Right lung (tissue), 2 donors: ENCODE measurements at regions not wholly inside any gene's neighbourhood (a gene's known extent, or its start where the extent isn't known, plus 50 kb on each side); places are given as distances from the start of the nearest gene placed in this dataset.
A peak's percentile ranks its signal among the peaks of the same experiment; 100 is the strongest.

ENCODE experiments used
- DNase-seq, 2 donors: peaks; one replicate each; pipeline ENCODE4 v3.0.0-alpha.2; 2013

DNA sequence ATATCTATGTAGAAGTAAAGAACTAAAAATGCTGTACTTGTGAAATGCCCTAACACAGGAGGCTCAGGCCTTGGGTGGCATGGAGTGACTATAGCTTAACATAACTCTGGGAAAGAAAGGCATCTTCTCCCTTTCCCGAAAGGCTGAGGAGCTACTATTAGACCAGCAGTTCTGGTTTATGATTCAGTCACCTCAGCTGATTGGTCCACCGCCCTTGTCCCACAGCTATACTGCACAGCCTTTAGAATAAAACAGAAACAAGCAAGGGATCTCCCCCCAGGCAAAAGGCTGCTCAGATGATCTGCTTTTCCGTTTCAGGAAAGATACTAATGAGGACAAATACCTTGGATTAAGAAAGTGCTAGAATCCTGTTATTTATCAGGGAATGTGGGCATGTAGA lies 171.3 kb downstream of the SNCA start:
- DNase-seq: no peak

- no peak for DNase-seq
These were observed 172.4 kb downstream of the SNCA start for GRCh38 chr4:89664521-89664920.

DNA sequence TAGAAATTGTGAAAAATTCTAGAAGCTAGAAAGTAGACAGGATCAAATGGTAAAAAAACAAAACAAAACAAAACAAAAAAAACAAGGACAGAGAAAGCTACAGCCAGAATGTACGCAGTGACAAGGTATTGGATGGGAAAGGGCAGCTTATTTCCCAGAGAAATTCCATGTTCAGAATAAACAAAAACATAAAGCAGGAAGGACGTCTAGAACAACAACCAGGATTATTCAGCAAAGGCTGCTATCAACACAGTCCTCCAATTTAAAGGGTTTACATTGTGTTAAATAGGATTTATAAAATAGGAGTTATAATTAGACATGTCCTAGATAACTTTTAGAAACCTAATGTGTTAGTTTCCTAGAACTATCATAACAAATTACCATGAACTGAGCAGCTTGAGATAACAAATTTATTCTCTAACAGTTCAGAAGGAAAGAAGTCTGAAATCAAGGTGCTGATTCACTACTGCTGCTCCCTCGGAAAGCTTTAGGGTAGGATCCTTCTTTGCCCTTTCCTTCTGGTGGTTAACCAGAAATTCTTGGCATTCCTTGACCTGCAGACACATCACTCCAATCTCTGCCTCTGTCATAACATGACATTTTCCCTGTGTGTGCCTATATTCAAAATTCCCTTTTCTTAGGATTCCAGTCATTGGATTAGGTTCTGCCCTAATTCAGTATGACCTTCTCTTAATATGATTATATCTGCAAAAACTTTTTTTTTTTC lies 175.6 kb downstream of the SNCA start:
- DNase-seq: no peak

DNA sequence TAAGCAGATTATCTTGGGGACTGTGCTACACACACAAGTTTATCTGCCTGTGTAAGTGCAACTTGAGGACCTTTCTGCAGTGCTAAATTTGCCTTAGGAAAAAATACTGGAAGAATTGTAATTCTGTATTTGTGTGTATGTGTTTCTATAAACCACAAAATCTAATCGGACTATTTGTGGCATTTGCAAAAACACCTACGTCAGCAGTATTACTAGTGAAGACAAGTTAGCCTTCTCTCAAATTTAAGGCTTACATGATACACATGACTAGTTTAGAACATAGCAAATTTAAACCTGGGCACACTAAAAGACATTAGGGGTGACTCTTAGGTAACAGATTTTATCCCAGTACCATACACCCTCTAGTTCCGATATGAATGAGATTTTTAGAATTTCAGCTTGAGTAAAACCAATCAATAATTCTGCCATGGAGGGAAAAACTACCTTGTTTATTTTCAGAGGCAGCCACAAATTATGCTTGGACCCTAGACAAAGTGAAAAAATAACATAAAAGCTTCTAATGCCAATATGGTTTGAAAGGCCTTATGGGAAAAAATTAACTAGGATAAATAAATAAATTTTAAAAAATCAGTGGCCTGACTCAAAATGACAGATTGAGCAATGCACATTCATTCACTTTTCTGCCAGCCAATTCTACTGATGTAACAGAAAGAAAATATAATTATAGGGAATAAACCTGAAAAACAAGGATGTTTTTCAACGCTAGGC lies 176.4 kb downstream of the SNCA start:
- no peak for DNase-seq

- no peak for DNase-seq
These were observed 178.3 kb downstream of the SNCA start for GRCh38 chr4:89658701-89659024.

DNA sequence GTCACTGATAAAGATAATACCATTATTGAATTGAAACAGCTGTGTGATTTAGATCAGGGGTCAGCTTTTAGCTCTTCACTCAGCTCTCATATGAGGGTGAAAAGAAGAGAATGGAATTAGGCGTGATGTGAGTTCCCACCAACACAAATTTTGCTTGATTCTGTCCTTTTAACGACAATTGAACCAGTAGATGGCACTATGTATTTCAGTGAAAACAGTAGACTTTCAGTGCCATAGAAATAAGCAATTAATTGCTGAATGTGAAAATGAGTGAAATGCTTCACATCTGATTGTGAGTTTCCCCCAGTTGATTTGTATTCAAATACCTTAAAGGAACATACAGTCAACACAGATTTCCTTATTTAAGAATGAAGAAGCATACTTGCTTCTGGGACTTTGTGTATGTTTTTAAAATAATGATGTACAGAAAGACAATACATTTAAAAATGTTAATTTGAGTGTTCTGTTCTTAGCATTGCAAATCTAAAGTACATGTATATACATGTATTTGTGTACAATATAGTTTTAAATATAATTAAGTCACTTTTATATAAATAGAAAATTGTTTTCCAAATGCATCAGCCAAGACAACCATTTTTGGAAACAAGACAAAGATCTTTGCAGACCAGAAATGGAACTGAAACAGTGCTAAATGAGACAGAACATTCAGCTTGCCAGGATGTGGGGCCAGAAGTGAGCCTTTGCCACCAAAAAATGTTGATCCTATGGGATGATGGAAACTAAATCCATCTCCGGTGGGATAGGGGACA lies 178.8 kb downstream of the SNCA start:
- peak in 1 of 2 donors; percentile 25 for DNase-seq

- no peak for DNase-seq
These were observed 183.9 kb downstream of the SNCA start for GRCh38 chr4:89653012-89653411.

GRCh38 chr4:89645482-89645881 lies 191.5 kb downstream of the SNCA start:
- no peak for DNase-seq

- DNase-seq: no peak
These were observed 195.6 kb downstream of the SNCA start for GRCh38 chr4:89641367-89641687.

DNA sequence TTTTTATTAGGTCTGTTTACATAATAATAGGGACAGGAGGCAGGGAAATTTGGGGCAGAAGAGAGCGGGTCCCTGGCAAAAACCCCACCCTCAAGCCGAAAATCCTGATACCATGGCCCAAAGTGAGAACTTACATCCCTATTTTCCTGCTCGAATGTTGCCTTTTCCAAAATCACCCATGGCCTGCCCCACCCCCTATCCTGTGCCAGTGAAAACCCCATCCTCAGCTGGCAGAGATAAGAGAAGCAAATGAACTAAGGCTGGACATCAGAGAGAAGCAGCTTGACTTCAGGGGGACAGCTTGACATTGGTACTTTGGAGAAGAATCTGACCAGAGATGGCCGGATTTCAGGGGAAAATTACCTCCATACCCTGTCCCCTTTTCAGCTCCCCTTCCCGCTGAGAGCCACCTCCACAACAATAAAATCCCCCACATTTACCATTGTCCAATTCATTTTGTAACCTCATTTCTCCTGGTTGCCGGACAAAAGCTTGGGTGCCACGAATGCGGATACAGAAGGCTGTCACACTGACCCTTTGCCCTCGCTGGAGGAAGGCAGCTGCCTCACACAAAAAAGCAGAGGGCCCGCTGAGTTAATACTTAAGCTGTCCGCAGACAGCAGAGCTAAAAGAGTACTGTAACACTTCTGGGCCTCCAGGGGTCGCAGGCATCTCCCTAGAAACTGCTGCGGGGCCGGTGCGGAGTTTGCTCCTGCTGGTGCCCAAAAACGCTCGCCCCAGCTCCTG lies 196.2 kb downstream of the SNCA start:
- peak; percentile 14 to 19 for DNase-seq

- DNase-seq: no peak
These were observed 197.6 kb downstream of the SNCA start for GRCh38 chr4:89639395-89639794.

DNA sequence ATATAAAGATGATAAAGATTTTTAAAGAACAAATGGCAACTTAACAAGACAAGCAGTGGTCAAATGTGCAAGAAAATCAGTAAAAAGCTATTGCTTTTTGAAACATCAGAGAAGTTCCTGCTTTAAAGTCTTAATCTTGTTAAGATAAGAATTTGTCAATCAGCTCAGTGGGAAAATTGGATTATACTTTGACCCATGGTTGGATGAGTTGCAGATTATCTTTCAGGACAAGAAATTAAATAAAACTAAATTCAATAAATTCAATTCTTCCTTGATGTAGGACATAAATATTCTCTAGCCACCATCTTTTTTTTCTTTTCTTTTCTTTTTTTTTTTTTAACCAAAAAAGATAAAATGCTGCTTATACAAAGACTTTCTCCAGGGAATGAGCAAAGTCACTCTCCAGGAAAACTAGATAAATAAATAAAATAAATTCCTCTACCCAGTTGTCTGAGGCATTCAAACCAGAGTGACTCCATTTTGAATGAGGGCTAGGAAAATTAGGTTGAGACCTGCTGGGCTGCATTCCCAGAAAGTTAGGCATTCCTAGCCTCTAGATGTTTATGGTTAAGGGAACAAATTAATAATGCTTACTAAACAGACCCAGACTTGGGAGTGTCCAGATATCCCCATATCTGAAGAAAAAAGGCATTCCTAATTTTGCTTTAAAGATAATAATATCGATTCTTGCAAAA lies 211.2 kb downstream of the SNCA start:
- no peak for DNase-seq

GRCh38 chr4:89619206-89619962 lies 217.6 kb downstream of the SNCA start:
- DNase-seq: no peak

DNA sequence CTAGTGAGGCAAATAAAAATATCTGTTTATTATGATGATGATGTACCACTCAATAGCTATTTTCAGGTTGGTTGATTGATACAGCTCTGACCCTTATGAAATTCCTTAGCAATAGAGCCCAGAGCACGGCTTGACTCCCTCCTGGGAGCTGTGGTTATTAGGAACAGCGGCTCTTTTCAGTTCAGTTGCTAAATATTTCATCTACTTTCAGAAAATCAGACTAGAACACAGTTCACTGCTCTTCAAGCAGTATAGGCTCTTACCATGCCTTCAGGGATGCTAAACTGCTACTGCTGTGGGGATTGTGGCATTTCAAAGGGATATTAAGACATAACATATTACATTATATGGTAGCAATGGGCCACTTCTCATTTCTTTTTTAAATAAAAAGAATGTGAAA lies 218.8 kb downstream of the SNCA start:
- DNase-seq: no peak

DNA sequence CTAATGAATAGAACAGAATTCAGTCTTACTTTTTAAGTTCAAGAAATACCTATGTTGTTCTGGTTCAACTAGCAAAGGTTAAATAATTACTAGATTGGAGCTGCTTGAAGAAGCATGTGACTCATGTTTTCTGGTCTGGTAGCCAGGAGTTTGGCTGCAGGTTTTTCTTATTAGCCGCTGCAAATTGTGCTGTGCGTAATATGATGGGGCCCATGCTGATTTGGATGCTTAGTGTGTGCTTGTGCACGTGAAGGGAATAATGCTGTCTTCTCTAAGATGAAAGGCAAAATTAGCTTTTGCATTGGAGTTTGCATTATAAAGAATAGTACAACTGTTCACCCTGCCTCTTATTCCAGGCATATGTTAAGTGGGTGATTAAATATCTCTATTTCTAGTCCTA lies 219.6 kb downstream of the SNCA start:
- no peak for DNase-seq

GRCh38 chr4:89616382-89616781 lies 220.6 kb downstream of the SNCA start:
- no peak for DNase-seq

DNA sequence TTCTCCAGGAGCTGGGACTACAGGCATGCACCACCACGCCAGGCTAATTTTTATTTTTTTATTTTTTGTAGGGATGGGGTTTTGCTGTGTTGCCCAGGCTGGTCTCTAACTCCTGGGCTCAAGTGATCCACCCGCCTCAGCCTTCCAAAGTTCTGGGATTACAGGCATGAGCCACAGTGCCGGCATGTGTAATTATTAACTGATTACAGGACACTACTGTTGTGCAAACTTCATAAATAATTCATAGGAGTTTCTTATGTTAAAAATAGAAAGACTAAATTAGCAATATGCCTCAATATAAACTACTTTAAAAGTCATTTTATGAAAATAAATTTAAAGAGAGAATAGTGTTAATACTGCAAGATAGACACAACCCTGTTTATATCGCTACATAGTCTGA lies 221.9 kb downstream of the SNCA start:
- no peak for DNase-seq

- DNase-seq: no peak
These were observed 222.8 kb downstream of the SNCA start for GRCh38 chr4:89614155-89614554.

GRCh38 chr4:89610236-89610635 lies 226.7 kb downstream of the SNCA start:
- DNase-seq: no peak

GRCh38 chr4:89609756-89610155 lies 227.2 kb downstream of the SNCA start:
- DNase-seq: no peak

DNA sequence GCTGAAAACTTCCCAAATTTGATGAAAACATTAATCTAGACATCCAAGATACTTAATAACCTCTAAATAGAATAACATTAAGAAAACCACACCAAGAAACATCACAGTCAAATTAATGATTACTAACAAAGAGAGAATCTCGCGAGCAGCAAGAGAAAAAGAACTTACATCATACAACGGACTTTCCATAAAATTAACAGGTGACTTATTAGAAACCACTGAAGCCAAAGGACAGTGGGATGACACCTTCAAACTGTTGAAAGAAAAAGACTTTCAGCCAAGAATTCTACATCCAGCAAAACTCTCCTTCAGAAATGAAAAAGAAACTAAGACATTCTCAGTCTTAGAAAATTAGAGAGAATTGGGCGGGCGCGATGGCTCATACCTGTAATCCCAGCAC lies 232.0 kb downstream of the SNCA start:
- no peak for DNase-seq
